IMR-90 (cell line): ENCODE measurements at regions not wholly inside any gene's neighbourhood (a gene's known extent, or its start where the extent isn't known, plus 50 kb on each side); places are given as distances from the start of the nearest gene placed in this dataset.

ENCODE experiments used
- ATAC-seq: fragments of 200-7000 bp; cut with Tn5 transposase; 2 replicates; pipeline ENCODE4 v1.9.1; 2020; ENCODE audit warnings: low read depth, mild to moderate bottlenecking, moderate library complexity
- BruUV-seq: library from RNA; stranded (reverse); fragments of 400-500 nt; replicated peaks from 2 replicates; lab custom pipeline; 2021; lab: Mats Ljungman, UMichigan
- CTCF ChIA-PET: fragments of 300-600 bp; formaldehyde crosslinking; extraction: SDS; loops from one replicate; lab custom pipeline; 2021; ENCODE audit warnings: antibody characterized with exemption; lab: Yijun Ruan, JAX
- POLR2A ChIA-PET: fragments of 300-600 bp; sonication (Branson Sonifier 250); formaldehyde crosslinking; loops from one replicate; lab custom pipeline; 2022; ENCODE audit warnings: antibody characterized with exemption; ENCODE audit not compliant: unreplicated experiment; lab: Charles Lee
- DNase-seq: peaks from one replicate; pipeline ENCODE4 v3.0.0; 2013
- H2AFZ ChIP-seq: replicated peaks from 2 replicates; pipeline ENCODE3; 2013; ENCODE audit warnings: low read length, mild to moderate bottlenecking; ENCODE audit not compliant: poor library complexity
- H2AK5ac ChIP-seq: 2 replicates; pipeline ENCODE4 v1.6.1; 2013; ENCODE audit warnings: low read depth, low read length, inconsistent platforms
- H2AK9ac ChIP-seq: replicated peaks from 2 replicates; pipeline ENCODE3; 2013; ENCODE audit warnings: mild to moderate bottlenecking, low read depth, low read length, moderate library complexity; ENCODE audit not compliant: poor library complexity
- H2BK120ac ChIP-seq: 2 replicates; pipeline ENCODE4 v1.6.1; 2013; ENCODE audit warnings: low read depth, low read length, inconsistent platforms
- H2BK15ac ChIP-seq: 3 replicates; pipeline ENCODE4 v1.6.1; 2013; ENCODE audit warnings: low read depth, low read length, inconsistent platforms
- H2BK20ac ChIP-seq: 2 replicates; pipeline ENCODE4 v1.6.1; 2013; ENCODE audit warnings: low read depth, mild to moderate bottlenecking, inconsistent platforms, low read length, moderate library complexity
- H2BK5ac ChIP-seq: 2 replicates; pipeline ENCODE4 v1.6.1; 2013; ENCODE audit warnings: mild to moderate bottlenecking, low read depth, low read length, inconsistent platforms; ENCODE audit not compliant: poor library complexity, severe bottlenecking
- H3K14ac ChIP-seq: replicated peaks from 2 replicates; pipeline ENCODE4 v1.6.1; 2013; ENCODE audit warnings: low read depth, low read length, inconsistent platforms
- H3K18ac ChIP-seq: 2 replicates; pipeline ENCODE4 v1.6.1; 2013; ENCODE audit warnings: low read depth, low read length, control low read depth
- H3K23ac ChIP-seq: 2 replicates; pipeline ENCODE4 v1.6.1; 2013; ENCODE audit warnings: low read depth, low read length, inconsistent platforms
- H3K27ac ChIP-seq: 2 replicates; pipeline ENCODE4 v1.5.1; 2013; ENCODE audit warnings: mild to moderate bottlenecking, control low read depth, low read length; ENCODE audit not compliant: insufficient read depth
- H3K27me3 ChIP-seq: 2 replicates; pipeline ENCODE4 v1.6.1; 2013; ENCODE audit warnings: low read length; ENCODE audit not compliant: control insufficient read depth, insufficient read depth
- H3K36me3 ChIP-seq: 2 replicates; pipeline ENCODE4 v1.6.1; 2013; ENCODE audit warnings: low read length, mixed read lengths; ENCODE audit not compliant: control insufficient read depth, insufficient read depth
- H3K4ac ChIP-seq: 2 replicates; pipeline ENCODE4 v1.6.1; 2013; ENCODE audit warnings: low read depth, low read length, inconsistent platforms
- H3K4me1 ChIP-seq: 2 replicates; pipeline ENCODE4 v1.6.1; 2013; ENCODE audit warnings: low read length, mixed read lengths; ENCODE audit not compliant: control insufficient read depth, insufficient read depth
- H3K4me2 ChIP-seq: 2 replicates; pipeline ENCODE4 v1.6.1; 2013; ENCODE audit warnings: low read depth, mild to moderate bottlenecking, control low read depth, low read length, moderate library complexity
- H3K4me3 ChIP-seq: 2 replicates; pipeline ENCODE4 v1.5.1; 2013; ENCODE audit warnings: low read depth, mild to moderate bottlenecking, control low read depth, low read length, moderate library complexity; ENCODE audit not compliant: insufficient read depth
- H3K56ac ChIP-seq: 2 replicates; pipeline ENCODE4 v1.6.1; 2013; ENCODE audit warnings: low read length, inconsistent platforms; ENCODE audit not compliant: insufficient read depth; ENCODE audit errors: extremely low read depth
- H3K79me1 ChIP-seq, 2 experiments: 2 replicates each; pipeline ENCODE4 v1.6.1; 2013; ENCODE audit warnings: low read length in 2 of 2, inconsistent platforms in 1 of 2, low read depth in 1 of 2
- H3K9ac ChIP-seq: 2 replicates; pipeline ENCODE4 v1.6.1; 2013; ENCODE audit warnings: low read depth, low read length, control low read depth
- H3K9me1 ChIP-seq: 2 replicates; pipeline ENCODE4 v1.6.1; 2013; ENCODE audit warnings: low read length, inconsistent platforms; ENCODE audit not compliant: insufficient read depth
- H3K9me3 ChIP-seq: 2 replicates; pipeline ENCODE4 v1.6.1; 2013; ENCODE audit warnings: low read length; ENCODE audit not compliant: control insufficient read depth, insufficient read depth
- H4K20me1 ChIP-seq: 2 replicates; pipeline ENCODE4 v1.6.1; 2013; ENCODE audit warnings: low read length, inconsistent platforms; ENCODE audit not compliant: insufficient read depth
- H4K5ac ChIP-seq: 2 replicates; pipeline ENCODE4 v1.6.1; 2013; ENCODE audit warnings: mild to moderate bottlenecking, low read depth, low read length, control low read depth
- H4K8ac ChIP-seq, 2 experiments: 2 replicates each; pipeline ENCODE4 v1.6.1; 2013; ENCODE audit warnings: low read depth in 2 of 2, low read length in 2 of 2, control low read depth in 1 of 2, inconsistent platforms in 1 of 2
- H4K91ac ChIP-seq: 2 replicates; pipeline ENCODE4 v1.6.1; 2013; ENCODE audit warnings: low read depth, low read length, inconsistent platforms; ENCODE audit not compliant: insufficient read depth
- FOS ChIP-seq: fragments of 150-350 bp; IDR thresholded peaks from 2 replicates; pipeline ENCODE4 v1.6.1; 2016; ENCODE audit warnings: low read depth, low read length
- MAZ ChIP-seq: IDR thresholded peaks from 2 replicates; pipeline ENCODE4 v1.6.1; 2012; ENCODE audit warnings: low read depth, mild to moderate bottlenecking, low read length, improper control_type of control experiment, moderate library complexity, borderline replicate concordance
- NFE2L2 ChIP-seq: fragments of 150-350 bp; IDR thresholded peaks from 2 replicates; pipeline ENCODE4 v1.6.1; 2016; ENCODE audit warnings: low read depth, mild to moderate bottlenecking, low read length
- RCOR1 ChIP-seq: IDR thresholded peaks from 2 replicates; pipeline ENCODE4 v1.6.1; 2012; ENCODE audit warnings: mild to moderate bottlenecking, low read length, improper control_type of control experiment; ENCODE audit not compliant: insufficient replicate concordance
- SMC3 ChIP-seq: fragments of 150-350 bp; IDR thresholded peaks from 2 replicates; pipeline ENCODE4 v1.6.1; 2016; ENCODE audit warnings: low read depth, mild to moderate bottlenecking, antibody characterized with exemption, low read length, moderate library complexity
- WGBS, 2 experiments: methylation state at CpG; one replicate each; pipeline versions ENCODE4 v1.1.5 to v1.1.7; 2013; ENCODE audit warnings: missing lambda C conversion rate in 2 of 2; ENCODE audit not compliant: insufficient read length in 1 of 2; ENCODE audit errors: extremely low coverage in 2 of 2; 5-methylcytosine and 5-hydroxymethylcytosine counted together
- dilution Hi-C: fragments of 300-500 bp; cut with HindIII; formaldehyde crosslinking; loops from one replicate; pipeline ENCODE4 v1.14.3; 2018; ENCODE audit warnings: low sequenced_read_pairs; ENCODE audit not compliant: unreplicated experiment
- in situ Hi-C: fragments of 300-500 bp; cut with MboI; formaldehyde crosslinking; loops from 3 replicates; pipeline ENCODE4 v1.14.3; 2019; ENCODE audit warnings: low sequenced_read_pairs, inconsistent platforms, mixed read lengths
- intact Hi-C: fragments of 100-400 bp; cut with micrococcal nuclease; formaldehyde crosslinking; loops from 2 replicates; pipeline ENCODE4 v1.10.0; 2022

DNA sequence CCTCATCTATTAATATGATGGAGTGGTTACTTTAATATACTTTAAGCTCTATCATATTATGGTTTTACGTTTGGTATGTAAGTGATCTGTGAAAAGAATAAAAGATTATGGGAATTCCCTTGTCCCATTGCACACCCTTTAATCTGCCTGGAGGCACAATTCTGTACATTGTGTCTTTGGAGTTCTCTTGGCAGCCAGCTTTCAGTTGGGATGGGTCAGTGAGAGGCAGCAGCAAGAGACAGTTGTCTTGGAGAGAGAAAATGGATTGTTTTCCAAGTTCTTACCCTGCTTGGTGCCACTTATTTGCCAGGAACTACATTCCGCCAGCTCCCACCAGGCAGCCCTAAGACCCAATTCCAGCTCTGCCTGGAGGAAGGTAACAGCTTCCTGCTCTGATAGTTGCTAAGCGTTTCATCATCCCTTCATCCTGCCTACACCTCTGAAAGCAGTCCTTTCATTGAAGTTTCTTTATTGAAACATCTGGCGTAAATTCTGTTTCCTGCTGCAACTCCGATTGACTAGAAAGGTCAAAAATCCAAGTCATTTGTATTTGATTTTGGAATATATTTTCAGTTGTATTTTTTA lies 365.2 kb downstream of the AKAIN1 start:
- no peaks in the 10 kb centered on the region for H3K36me3 ChIP-seq
- in situ Hi-C loops (no loop called here), intact Hi-C loops (no loop called here), dilution Hi-C loops (no loop called here)
- H3K27me3 ChIP-seq, result no peaks in the 10 kb centered on the region
- H4K20me1 ChIP-seq, result no peaks in the 10 kb centered on the region
- H2BK15ac ChIP-seq, result no peak overlapping the region
- H2AK5ac ChIP-seq, result no peak overlapping the region
- H3K4ac ChIP-seq, result no peak overlapping the region
- no peak overlapping the region for H3K56ac ChIP-seq
- no peak overlapping the region for H3K4me2 ChIP-seq
- H3K4me3 ChIP-seq, result no peak overlapping the region
- no peaks in the 10 kb centered on the region for H3K9me1 ChIP-seq
- no peaks in the 10 kb centered on the region for H3K4me1 ChIP-seq
- no peak for TF ChIP-seq FOS
- TF ChIP-seq RCOR1, result no peak
- no peak for TF ChIP-seq MAZ
- no peak for TF ChIP-seq NFE2L2
- TF ChIP-seq SMC3, result no peak
- H2BK120ac ChIP-seq, result no peak overlapping the region
- H3K9me3 ChIP-seq, result peaks cover 10% of the 10 kb centered on the region
- H2BK5ac ChIP-seq, result no peak overlapping the region
- H4K91ac ChIP-seq, result no peak overlapping the region
- no peak overlapping the region for H4K8ac ChIP-seq
- no peak overlapping the region for H3K27ac ChIP-seq
- H3K79me1 ChIP-seq, result no peaks in the 10 kb centered on the region
- no peak overlapping the region for H3K18ac ChIP-seq
- WGBS, 2 experiments, result no CpG with 5 or more reads among the region's 5 CpGs
- H3K14ac ChIP-seq, result no peak overlapping the region
- H3K23ac ChIP-seq, result no peak overlapping the region
- H3K9ac ChIP-seq, result no peak overlapping the region
- BruUV-seq, result no TSS peak
- ChIA-PET POLR2A (no interaction called here), CTCF (no interaction called here)
- H4K5ac ChIP-seq, result no peak overlapping the region
- H2AK9ac ChIP-seq, result no peak overlapping the region
- H2AFZ ChIP-seq, result no peak overlapping the region
- DNase-seq (no peak), ATAC-seq (no peak)
- no peak overlapping the region for H2BK20ac ChIP-seq
